ENCODE measurements at regions not wholly inside any gene's neighbourhood (a gene's known extent, or its start where the extent isn't known, plus 50 kb on each side); places are given as distances from the start of the nearest gene placed in this dataset.

DNA sequence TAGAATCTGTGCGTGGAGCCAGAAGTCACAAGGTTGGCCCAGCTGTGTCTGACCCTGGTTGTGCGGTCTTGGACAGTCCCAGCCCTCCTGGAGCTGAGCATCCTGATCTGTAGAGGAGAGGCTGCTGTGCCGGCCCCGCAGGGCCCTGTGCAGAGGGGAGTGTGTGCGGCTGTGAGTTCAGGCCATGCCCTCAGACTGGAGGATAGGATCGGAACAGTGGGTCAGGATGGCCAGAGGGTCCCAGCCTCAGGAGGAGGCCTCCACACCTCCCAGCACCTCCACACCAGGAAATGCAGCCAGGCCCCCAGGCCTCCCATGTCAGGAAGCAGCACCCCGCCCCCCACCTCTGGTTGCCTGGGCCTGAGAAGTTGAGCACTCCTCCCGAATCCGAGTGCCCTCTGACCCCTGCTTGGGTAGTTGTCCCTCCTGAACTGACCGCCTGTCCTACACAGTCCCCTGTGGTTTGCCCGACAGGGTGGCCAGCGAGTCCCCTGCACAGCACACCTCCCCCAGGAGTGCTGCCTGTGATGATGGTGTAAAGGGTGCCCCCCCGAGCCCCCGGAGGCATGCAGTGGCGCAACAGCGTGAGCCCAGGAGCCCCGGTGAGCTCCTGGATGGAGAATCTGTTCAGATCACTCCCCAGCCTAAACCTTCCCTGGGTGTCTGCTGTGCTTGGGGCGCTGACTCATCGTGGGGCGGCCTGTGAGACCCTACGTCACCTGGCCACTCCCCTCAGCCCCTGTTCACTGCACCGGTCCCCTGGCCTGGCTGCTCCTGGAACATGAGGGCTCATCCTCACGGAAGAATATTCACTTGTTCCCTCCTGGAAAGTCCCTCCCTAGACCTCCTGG, 285.2 kb downstream of the SEC14L1 start:
- H3K4me1 ChIP-seq = peaks cover 86 to 97% (median 92%) of the 10 kb centered on the region in 4 donors
- H3K36me3 ChIP-seq = no peaks in the 10 kb centered on the region
- TF ChIP-seq EP300 (IDR thresholded peaks at IDR 0.05) (no peak), POLR2A (IDR thresholded peaks at IDR 0.05) (no peak), POLR2AphosphoS5 (IDR thresholded peaks at IDR 0.05) (no peak)
- TF ChIP-seq, protein P1, sequence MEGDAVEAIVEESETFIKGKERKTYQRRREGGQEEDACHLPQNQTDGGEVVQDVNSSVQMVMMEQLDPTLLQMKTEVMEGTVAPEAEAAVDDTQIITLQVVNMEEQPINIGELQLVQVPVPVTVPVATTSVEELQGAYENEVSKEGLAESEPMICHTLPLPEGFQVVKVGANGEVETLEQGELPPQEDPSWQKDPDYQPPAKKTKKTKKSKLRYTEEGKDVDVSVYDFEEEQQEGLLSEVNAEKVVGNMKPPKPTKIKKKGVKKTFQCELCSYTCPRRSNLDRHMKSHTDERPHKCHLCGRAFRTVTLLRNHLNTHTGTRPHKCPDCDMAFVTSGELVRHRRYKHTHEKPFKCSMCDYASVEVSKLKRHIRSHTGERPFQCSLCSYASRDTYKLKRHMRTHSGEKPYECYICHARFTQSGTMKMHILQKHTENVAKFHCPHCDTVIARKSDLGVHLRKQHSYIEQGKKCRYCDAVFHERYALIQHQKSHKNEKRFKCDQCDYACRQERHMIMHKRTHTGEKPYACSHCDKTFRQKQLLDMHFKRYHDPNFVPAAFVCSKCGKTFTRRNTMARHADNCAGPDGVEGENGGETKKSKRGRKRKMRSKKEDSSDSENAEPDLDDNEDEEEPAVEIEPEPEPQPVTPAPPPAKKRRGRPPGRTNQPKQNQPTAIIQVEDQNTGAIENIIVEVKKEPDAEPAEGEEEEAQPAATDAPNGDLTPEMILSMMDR (IDR thresholded peaks at IDR 0.05) = no peak
- H3K9me3 ChIP-seq = no peaks in the 10 kb centered on the region
- ATAC-seq (ENCODE audit: low FRiP score in 2 of 2) (no peak), DNase-seq (peak in 1 of 2 donors; percentile 72)
- no peaks in the 10 kb centered on the region for H3K27me3 ChIP-seq
- H3K27ac ChIP-seq = peak overlapping the region; percentile 54 to 83 (median 82)
- no peak overlapping the region for H3K4me3 ChIP-seq
- WGBS, 2 donors = 82 to 91% methylated on average over 8 to 23 of the region's 23 CpGs

GRCh38 chr17:77426676-77427386, 286.1 kb downstream of the SEC14L1 start:
- TF ChIP-seq EP300 (IDR thresholded peaks at IDR 0.05) (no peak), POLR2A (IDR thresholded peaks at IDR 0.05) (no peak), POLR2AphosphoS5 (IDR thresholded peaks at IDR 0.05) (no peak)
- TF ChIP-seq, protein P1 (IDR thresholded peaks at IDR 0.05) = no peak
- no peaks in the 10 kb centered on the region for H3K27me3 ChIP-seq

GRCh38 chr17:77427391-77427991, 286.7 kb downstream of the SEC14L1 start:
- TF ChIP-seq POLR2AphosphoS5 (IDR thresholded peaks at IDR 0.05) (peak in 1 of 2 donors; percentile 4), POLR2A (IDR thresholded peaks at IDR 0.05) (no peak)
- Histone ChIP-seq H3K4me1 (peaks cover 77 to 86% (median 80%) of the 10 kb centered on the region in 4 donors), H3K27me3 (no peaks in the 10 kb centered on the region), H3K36me3 (no peaks in the 10 kb centered on the region), H3K4me3 (no peak overlapping the region), H3K9me3 (no peaks in the 10 kb centered on the region), H3K27ac (peak overlapping the region in 3 of 4 donors; percentile 81 to 83 (median 82))
- ATAC-seq (ENCODE audit: low FRiP score in 2 of 2) (peak in 1 of 2 donors; percentile 45), DNase-seq (peak in 1 of 2 donors; percentile 61)
- 52 to 62% methylated on average over 13 to 14 of the region's 14 CpGs for WGBS, 2 donors

More at GRCh38 chr17:77426676-77427386, 286.1 kb downstream of the SEC14L1 start:
- Histone ChIP-seq H3K4me3 (no peak overlapping the region), H3K36me3 (no peaks in the 10 kb centered on the region), H3K27ac (peak overlapping the region in 3 of 4 donors; percentile 81 to 83 (median 82)), H3K9me3 (no peaks in the 10 kb centered on the region), H3K4me1 (peaks cover 78 to 93% (median 84%) of the 10 kb centered on the region in 4 donors)
- WGBS, 2 donors = 81 to 82% methylated on average over 10 to 11 of the region's 11 CpGs
- DNase-seq = no peak
- no peak for ATAC-seq (ENCODE audit: low FRiP score in 2 of 2)

GRCh38 chr17:77428020-77428748, 287.4 kb downstream of the SEC14L1 start:
- no peaks in the 10 kb centered on the region for H3K36me3 ChIP-seq
- H3K27me3 ChIP-seq = no peaks in the 10 kb centered on the region
- no peaks in the 10 kb centered on the region for H3K9me3 ChIP-seq
- H3K4me1 ChIP-seq = peaks cover 76 to 85% (median 79%) of the 10 kb centered on the region in 4 donors
- TF ChIP-seq, protein P1 (IDR thresholded peaks at IDR 0.05) = no peak
- TF ChIP-seq EP300 (IDR thresholded peaks at IDR 0.05) (no peak), POLR2A (IDR thresholded peaks at IDR 0.05) (no peak), POLR2AphosphoS5 (IDR thresholded peaks at IDR 0.05) (no peak)
- DNase-seq (peak; percentile 58 to 62), ATAC-seq (ENCODE audit: low FRiP score in 2 of 2) (no peak)
- peak overlapping the region in 3 of 4 donors; percentile 81 to 83 (median 82) for H3K27ac ChIP-seq
- H3K4me3 ChIP-seq = no peak overlapping the region
- WGBS, 2 donors = 74 to 75% methylated on average over 8 to 13 of the region's 13 CpGs

Data from upper lobe of left lung (tissue), 6 donors.